GM18951 (cell line): ENCODE measurements at regions not wholly inside any gene's neighbourhood (a gene's known extent, or its start where the extent isn't known, plus 50 kb on each side); places are given as distances from the start of the nearest gene placed in this dataset.
"Not testable (repeated sequence)": the region's sequence is repeated elsewhere in the genome, so short reads cannot be mapped to it uniquely, and the experiment has no call there.

Experiments
- POLR2A ChIP-seq: IDR thresholded peaks from 4 replicates; pipeline ENCODE4 v1.6.1; 2011; ENCODE audit warnings: mild to moderate bottlenecking; ENCODE audit not compliant: insufficient read length, insufficient read depth; ENCODE audit errors: extremely low read depth
- in situ Hi-C: fragments of 300-500 bp; cut with MboI; formaldehyde crosslinking; loops from one replicate; pipeline ENCODE4 v1.12.0; 2022; ENCODE audit warnings: low sequenced_read_pairs, mixed read lengths, inconsistent platforms; ENCODE audit not compliant: unreplicated experiment

- in situ Hi-C loops, result no loop called here
Observed at GRCh38 chr5:96222129-96222528, 210.9 kb downstream of the PCSK1 start.

DNA sequence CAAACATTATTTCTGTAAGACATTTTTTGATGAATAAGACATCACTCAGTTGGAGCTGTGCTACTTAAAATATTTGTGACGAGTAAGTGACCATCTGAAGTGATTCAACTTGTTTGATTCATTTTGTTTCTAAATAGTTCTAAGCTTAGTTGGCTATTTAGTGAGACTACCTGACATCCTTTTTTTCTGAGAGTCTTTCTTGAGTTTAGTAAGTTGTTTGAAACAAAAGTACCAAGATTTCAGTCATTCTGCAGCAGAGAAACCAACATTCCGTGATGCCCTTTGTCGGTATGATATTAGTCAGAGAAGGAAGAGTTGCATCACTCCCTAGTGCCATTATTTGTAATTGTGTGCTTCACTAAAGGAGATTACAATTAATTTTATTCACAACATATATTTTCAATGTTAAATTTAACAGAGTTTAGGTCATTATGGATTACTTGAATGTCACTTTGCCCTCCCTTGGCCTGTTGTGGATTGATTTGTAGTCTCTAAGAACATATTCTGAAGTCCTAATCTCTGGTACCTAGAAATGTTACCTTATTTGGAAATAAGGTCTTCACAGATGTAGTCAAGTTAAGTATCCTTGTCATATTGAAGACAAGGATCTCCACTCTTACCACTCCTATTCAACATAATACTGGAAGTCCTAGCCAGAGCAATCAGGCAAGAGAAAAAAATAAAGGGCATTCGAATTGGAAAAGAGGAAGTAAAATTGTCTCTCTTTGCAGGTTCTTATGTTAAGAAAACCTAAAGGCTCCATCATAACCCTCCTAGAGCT is 212.2 kb downstream of the PCSK1 start:
- TF ChIP-seq POLR2A, result no peak
- in situ Hi-C loops, result no loop called here

More at GRCh38 chr5:96222129-96222528, 210.9 kb downstream of the PCSK1 start:
- TF ChIP-seq POLR2A, result no peak

- no peak for TF ChIP-seq POLR2A
- in situ Hi-C loops, result no loop called here
Observed at GRCh38 chr5:96219580-96220281, 213.3 kb downstream of the PCSK1 start.

- in situ Hi-C loops, result no loop called here
Observed at GRCh38 chr5:96218653-96219052, 214.4 kb downstream of the PCSK1 start.

DNA sequence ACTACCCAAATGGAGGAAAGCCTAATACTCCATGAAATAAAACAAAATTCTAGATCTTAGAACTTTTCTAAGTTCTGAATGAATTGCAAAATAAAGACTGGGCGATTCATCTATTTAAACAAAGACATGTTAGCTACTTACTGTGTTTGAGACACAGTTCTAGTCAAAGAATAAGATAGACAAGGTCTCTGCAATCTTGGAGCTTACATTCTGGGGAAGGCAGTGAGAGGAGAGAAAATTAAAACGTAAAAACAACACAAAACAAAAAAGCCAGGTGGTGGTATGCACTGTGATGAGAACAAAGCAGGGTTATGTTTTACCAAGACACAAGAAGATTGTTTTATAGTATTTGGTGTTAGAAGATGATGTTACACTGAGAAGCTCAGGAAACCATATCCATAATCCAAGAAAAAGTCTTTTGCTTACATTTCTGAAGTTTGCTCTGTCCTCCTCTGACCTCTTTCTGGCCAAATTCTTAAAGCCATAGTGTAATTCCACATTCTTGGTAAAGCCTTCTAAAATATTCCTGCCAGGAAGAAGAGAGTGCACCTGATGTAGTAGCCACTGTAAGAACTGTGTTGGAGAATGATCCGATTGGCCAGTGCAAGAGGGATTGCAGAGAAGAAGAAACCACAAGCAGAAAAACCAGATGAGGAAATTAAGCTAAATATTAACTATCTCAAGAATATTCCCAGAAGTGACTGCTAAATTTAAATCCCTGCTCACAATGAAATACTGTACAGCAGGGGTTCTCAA is 218.4 kb downstream of the PCSK1 start:
- no peak for TF ChIP-seq POLR2A
- in situ Hi-C loops, result no loop called here

More at GRCh38 chr5:96218653-96219052, 214.4 kb downstream of the PCSK1 start:
- no peak for TF ChIP-seq POLR2A

DNA sequence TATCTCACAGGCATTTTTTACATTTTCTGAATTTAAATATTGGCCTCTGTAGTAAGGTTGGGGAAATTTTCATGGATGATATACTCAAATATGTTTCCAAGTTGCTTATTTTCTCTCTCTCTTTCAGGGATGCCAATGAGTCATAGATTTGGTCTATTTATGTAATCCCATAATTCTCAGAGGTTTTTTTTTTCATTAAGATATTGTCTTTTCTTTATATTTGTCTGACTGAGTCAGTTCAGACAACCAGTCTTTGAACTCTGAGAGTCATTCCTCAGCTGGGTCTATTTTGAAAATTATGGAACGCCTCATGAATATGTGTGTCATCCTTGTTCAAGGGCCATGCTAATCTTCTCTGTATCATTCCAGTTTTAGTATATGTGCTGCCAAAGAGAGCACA is 223.2 kb downstream of the PCSK1 start:
- in situ Hi-C loops, result no loop called here

GRCh38 chr5:96207420-96207819 is 225.6 kb downstream of the PCSK1 start:
- in situ Hi-C loops, result no loop called here
- no peak for TF ChIP-seq POLR2A

More for the DNA sequence above, 223.2 kb downstream of the PCSK1 start:
- TF ChIP-seq POLR2A, result no peak

DNA sequence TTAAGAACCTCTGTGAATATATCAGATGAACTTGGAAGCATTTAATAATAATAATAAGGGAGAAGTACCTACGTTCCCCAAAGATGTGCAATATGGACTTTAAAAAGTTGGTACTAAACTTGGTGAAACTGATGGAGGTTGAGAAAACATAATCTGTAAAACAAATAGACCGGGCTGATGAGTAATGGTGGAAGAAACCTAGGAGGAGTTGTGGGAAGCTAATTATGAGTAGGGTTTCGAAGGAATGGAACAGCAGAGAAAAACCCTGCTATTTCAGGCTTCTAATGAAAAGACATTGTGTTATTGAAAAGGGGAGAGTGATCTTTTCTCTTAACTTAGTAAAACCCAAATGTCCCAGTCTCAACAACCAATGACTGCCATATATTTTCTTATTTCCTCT is 229.3 kb downstream of the PCSK1 start:
- in situ Hi-C loops, result no loop called here

GRCh38 chr5:96201503-96201902 is 231.5 kb downstream of the PCSK1 start:
- in situ Hi-C loops, result no loop called here
- no peak for TF ChIP-seq POLR2A

More for the DNA sequence above, 229.3 kb downstream of the PCSK1 start:
- TF ChIP-seq POLR2A, result no peak

DNA sequence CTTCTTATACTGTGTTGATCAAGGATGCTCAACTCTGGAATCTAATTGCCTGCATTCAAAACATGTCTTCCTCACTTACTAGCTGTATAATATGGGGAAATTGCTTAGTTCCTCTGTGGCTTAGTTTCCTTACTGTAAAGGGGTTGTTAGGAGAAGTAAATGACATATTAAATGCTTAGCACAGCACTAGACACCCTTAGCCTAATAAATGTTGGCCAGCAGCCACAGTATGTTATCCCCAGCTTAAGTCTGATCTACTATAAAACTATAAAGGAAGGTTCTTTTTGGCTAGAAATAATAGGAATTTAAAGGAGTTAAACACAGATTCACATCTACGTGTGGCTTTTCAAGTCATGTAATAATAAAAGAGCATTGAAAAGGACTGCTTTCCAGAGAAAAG is 232.4 kb downstream of the PCSK1 start:
- in situ Hi-C loops, result no loop called here
- TF ChIP-seq POLR2A, result no peak

GRCh38 chr5:96199713-96200183 is 233.3 kb downstream of the PCSK1 start:
- no peak for TF ChIP-seq POLR2A
- in situ Hi-C loops, result no loop called here

DNA sequence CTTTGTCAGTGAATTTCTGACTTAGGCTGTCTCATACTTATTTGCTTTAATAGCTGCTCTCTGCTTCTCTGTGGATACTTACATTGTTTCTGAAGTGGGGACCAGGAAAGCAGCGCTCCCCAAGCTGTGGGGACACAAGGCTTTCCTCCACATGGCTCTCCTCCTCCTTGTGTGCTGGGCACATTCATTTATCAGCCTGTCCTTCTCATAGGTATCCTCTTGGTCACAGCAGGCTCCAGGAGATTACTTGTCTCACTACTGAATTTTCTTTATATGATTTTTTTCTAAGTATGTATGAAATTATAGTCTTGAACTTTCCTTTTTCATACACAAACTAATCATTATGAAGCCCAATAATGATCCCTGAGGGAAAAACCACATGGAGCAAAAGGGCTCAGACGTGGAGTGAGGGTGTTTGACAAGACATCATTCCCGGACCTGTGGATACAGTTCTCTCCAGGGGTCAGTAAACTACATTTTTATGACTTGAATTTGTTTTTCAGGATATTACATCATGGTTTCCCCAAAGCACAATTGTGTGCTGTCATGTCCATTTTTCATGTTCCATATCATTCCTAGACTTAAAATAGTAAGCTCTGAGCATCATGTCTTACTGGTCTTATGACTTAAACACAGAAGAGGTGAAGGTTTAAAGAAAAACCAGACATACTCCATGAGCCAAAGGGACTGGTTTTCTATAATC is 234.5 kb downstream of the PCSK1 start:
- in situ Hi-C loops, result no loop called here
- TF ChIP-seq POLR2A, result no peak

DNA sequence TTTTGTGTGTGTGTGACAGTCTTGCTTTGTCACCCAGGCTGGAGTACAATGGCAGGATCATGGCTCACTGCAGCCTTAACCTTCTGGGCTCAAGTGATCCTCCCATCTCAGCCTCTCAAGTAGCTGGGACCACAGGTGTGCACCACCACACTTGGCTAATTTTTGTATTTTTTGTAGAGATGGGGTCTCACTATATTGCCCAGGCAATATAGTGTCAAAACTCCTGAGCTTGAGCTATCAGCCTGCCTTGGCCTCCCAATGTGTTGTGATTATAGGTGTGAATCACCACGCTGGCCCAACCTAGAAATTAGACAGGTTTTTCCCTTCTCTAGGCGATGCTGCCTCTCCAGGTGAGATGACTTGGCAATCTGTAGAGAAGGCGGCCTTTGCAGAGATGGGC is 235.3 kb downstream of the PCSK1 start:
- in situ Hi-C loops, result not testable (repeated sequence)
